HG02759 (cell line): ENCODE measurements at regions not wholly inside any gene's neighbourhood (a gene's known extent, or its start where the extent isn't known, plus 50 kb on each side); places are given as distances from the start of the nearest gene placed in this dataset.
A peak's percentile ranks its signal among the peaks of the same experiment; 100 is the strongest.
"Not testable (repeated sequence)": the region's sequence is repeated elsewhere in the genome, so short reads cannot be mapped to it uniquely, and the experiment has no call there.

ENCODE experiments used
- ATAC-seq: cut with Tn5 transposase; IDR thresholded peaks from one replicate; pipeline ENCODE4 v1.9.1; 2021; ENCODE audit warnings: mild to moderate bottlenecking, moderate library complexity; ENCODE audit not compliant: unreplicated experiment

- ATAC-seq, result no peak
These were observed 1277.3 kb downstream of the SLITRK5 start for GRCh38 chr13:88948501-88948900.

GRCh38 chr13:88958821-88959220, 1287.7 kb downstream of the SLITRK5 start:
- ATAC-seq, result no peak

- no peak for ATAC-seq
These were observed 1305.3 kb downstream of the SLITRK5 start for GRCh38 chr13:88976466-88976865.

GRCh38 chr13:88978607-88979006, 1307.4 kb downstream of the SLITRK5 start:
- no peak for ATAC-seq

- no peak for ATAC-seq
These were observed 1308.4 kb downstream of the SLITRK5 start for GRCh38 chr13:88979465-88980175.

- no peak for ATAC-seq
These were observed 1332.5 kb downstream of the SLITRK5 start for GRCh38 chr13:89003656-89004055.

GRCh38 chr13:89011615-89012014, 1340.4 kb downstream of the SLITRK5 start:
- no peak for ATAC-seq

- ATAC-seq, result no peak
These were observed 1356.6 kb downstream of the SLITRK5 start for GRCh38 chr13:89027694-89028306.

GRCh38 chr13:89029062-89029461, 1357.9 kb downstream of the SLITRK5 start:
- ATAC-seq, result no peak

- no peak for ATAC-seq
These were observed 1362.8 kb downstream of the SLITRK5 start for GRCh38 chr13:89034015-89034414.

GRCh38 chr13:89052699-89053098, 1381.5 kb downstream of the SLITRK5 start:
- no peak for ATAC-seq

GRCh38 chr13:89053418-89053817, 1382.2 kb downstream of the SLITRK5 start:
- ATAC-seq, result no peak

GRCh38 chr13:89057274-89057673, 1386.1 kb downstream of the SLITRK5 start:
- no peak for ATAC-seq

- no peak for ATAC-seq
These were observed 1386.7 kb downstream of the SLITRK5 start for GRCh38 chr13:89057862-89058261.

- ATAC-seq, result no peak
These were observed 1390.7 kb downstream of the SLITRK5 start for GRCh38 chr13:89061821-89062220.

GRCh38 chr13:89066868-89067466, 1395.8 kb downstream of the SLITRK5 start:
- peak; percentile 68 for ATAC-seq

- no peak for ATAC-seq
These were observed 1401.8 kb downstream of the SLITRK5 start for GRCh38 chr13:89072979-89073378.

- no peak for ATAC-seq
These were observed 1405.5 kb downstream of the SLITRK5 start for GRCh38 chr13:89076622-89077021.

- no peak for ATAC-seq
These were observed 1411.5 kb downstream of the SLITRK5 start for GRCh38 chr13:89082623-89083022.

- ATAC-seq, result not testable (repeated sequence)
These were observed 1416.9 kb downstream of the SLITRK5 start for GRCh38 chr13:89088107-89088506.

GRCh38 chr13:89097994-89098393, 1426.8 kb downstream of the SLITRK5 start:
- no peak for ATAC-seq

- ATAC-seq, result no peak
These were observed 1442.6 kb downstream of the SLITRK5 start for GRCh38 chr13:89113744-89114143.
